HL-60 (cell line): ENCODE measurements at regions not wholly inside any gene's neighbourhood (a gene's known extent, or its start where the extent isn't known, plus 50 kb on each side); places are given as distances from the start of the nearest gene placed in this dataset.

ENCODE experiments used
- SPI1 ChIP-seq: IDR thresholded peaks from 2 replicates; pipeline ENCODE4 v1.6.1; 2012; ENCODE audit warnings: low read depth, mild to moderate bottlenecking, borderline replicate concordance
- TF ChIP-seq, protein P1 (sequence below): IDR thresholded peaks from one replicate; pipeline ENCODE4 v1.5.1; 2011; ENCODE audit warnings: low read length, control low read depth, inconsistent platforms; ENCODE audit not compliant: insufficient read depth

GRCh38 chr10:57979491-57979890 lies 288.2 kb downstream of the IPMK start:
- TF ChIP-seq, protein P1, sequence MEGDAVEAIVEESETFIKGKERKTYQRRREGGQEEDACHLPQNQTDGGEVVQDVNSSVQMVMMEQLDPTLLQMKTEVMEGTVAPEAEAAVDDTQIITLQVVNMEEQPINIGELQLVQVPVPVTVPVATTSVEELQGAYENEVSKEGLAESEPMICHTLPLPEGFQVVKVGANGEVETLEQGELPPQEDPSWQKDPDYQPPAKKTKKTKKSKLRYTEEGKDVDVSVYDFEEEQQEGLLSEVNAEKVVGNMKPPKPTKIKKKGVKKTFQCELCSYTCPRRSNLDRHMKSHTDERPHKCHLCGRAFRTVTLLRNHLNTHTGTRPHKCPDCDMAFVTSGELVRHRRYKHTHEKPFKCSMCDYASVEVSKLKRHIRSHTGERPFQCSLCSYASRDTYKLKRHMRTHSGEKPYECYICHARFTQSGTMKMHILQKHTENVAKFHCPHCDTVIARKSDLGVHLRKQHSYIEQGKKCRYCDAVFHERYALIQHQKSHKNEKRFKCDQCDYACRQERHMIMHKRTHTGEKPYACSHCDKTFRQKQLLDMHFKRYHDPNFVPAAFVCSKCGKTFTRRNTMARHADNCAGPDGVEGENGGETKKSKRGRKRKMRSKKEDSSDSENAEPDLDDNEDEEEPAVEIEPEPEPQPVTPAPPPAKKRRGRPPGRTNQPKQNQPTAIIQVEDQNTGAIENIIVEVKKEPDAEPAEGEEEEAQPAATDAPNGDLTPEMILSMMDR = no peak
- TF ChIP-seq SPI1 = no peak
